Dedifferentiated amniotic fluid mesenchymal stem cell (primary cell): ENCODE measurements at regions not wholly inside any gene's neighbourhood (a gene's known extent, or its start where the extent isn't known, plus 50 kb on each side); places are given as distances from the start of the nearest gene placed in this dataset.
"Not testable (repeated sequence)": the region's sequence is repeated elsewhere in the genome, so short reads cannot be mapped to it uniquely, and the experiment has no call there.

Source experiments
- DNase-seq: peaks from one replicate; pipeline ENCODE4 v3.0.0-alpha.2; 2016; ENCODE audit errors: extremely low spot score

DNA sequence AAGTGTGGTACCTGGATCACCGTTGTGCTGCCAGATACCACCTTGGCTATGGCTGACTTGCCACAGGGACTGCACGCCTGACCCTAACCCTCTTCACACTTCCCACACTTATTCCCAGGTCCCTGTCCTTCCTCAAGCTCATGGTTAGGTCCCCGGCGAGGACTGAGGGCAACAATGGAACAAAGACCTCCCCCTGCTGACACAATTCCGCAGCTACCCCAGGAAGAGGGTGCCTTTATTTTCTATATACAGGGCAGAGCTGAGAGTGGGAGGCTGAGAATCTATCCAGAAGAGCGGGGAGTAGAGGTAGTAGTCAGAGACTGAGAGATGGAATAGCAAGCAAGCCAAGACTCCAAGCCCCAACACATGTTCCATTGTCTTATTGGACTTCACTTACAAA is 118.1 kb upstream of the SEM1 start:
- DNase-seq = no peak

- DNase-seq = not testable (repeated sequence)
These were observed 119.5 kb upstream of the SEM1 start for GRCh38 chr7:96829121-96829520.

DNA sequence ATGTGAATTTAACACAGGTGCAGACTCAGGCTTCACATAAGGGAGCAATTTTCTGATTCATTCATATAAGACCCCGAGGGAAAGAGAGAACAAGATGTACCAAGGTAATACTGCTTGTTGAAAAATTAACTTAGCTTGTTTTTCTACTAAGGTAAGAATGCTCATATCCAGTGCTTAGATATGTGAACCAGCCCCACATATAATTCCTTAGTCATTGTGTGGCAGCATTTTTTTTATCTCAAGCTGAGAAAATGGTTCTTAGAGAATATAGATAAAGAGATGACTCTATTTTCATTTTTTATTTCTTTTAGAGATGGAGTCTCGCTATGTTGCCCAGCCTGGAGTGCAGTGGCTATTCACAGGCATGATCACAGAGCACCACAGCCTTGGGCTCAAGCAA is 121.8 kb upstream of the SEM1 start:
- no peak for DNase-seq

GRCh38 chr7:96832092-96832662 is 122.5 kb upstream of the SEM1 start:
- no peak for DNase-seq

DNA sequence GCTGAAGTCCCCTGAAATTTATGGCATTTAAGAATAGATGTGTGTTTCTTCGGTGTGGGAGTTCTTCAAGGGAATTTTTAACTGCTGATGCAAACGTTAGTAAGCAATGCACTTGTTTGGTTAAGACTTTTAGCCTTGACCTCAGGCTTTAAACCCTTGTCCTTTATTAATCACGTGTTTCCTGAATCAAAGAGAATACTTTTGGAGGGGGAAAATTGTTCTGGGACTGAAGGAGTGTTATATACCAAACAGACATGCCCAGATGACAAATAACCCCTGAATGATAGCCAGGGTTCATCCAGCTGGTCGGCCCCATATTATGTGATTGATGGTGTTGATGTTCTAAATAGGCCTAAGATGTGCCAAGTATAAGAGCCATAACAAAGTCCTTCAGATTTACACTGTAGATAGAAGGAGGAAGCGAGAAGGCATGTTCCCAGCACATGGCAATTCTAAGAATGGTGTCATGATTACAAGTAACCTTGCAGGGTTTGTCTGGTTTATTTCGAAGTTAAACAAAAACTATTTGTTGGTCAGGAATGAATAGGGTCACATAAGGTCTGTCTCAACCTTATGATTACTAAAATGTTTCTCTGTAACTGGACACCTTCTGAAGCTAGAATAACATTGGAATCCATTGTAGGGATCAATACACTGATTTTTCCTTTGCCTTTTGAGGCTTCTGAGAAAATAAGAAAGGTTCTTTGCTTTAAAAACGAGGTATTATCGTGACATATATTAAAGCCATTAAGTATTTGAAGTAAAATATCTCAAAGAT is 124.2 kb upstream of the SEM1 start:
- DNase-seq = peak; percentile 59

DNA sequence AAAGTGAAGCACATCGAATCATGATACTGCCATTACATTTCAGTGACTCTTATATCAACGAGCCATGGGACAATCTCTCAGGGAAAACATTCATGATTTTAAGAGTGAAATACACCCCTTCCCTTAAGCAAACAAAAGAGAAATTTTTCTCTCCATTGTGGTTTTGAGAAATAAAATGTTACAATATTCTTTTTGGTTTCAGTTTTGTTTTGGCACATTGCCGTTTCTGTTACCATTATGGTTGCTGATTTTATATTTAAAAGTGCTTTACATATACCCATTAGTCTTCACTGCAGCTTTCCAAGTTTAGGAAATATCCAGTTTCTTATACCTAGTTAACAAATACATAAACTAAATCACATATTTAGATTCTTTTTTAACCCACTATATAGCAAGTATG is 126.8 kb upstream of the SEM1 start:
- DNase-seq = no peak

- no peak for DNase-seq
These were observed 127.9 kb upstream of the SEM1 start for GRCh38 chr7:96837593-96837992.

- DNase-seq = no peak
These were observed 128.8 kb upstream of the SEM1 start for GRCh38 chr7:96838481-96838880.

DNA sequence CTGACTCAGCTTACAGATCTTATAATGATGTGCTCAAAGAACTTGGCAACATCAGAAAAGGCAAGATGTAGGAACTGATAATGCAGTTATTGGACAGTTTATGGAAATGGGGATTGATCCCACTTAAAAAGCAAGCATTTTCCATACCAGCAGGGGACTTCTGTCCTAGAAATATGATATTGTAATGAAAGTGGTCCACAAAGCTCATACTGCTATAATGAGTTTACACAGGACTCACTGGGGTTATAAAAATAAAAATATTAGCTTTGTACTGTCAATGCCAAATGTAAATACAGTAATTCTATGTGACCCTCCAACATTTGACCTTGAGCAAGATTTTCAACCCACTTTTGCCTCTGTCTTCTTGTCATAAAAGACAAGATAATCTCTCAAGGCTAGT is 145.5 kb upstream of the SEM1 start:
- no peak for DNase-seq

DNA sequence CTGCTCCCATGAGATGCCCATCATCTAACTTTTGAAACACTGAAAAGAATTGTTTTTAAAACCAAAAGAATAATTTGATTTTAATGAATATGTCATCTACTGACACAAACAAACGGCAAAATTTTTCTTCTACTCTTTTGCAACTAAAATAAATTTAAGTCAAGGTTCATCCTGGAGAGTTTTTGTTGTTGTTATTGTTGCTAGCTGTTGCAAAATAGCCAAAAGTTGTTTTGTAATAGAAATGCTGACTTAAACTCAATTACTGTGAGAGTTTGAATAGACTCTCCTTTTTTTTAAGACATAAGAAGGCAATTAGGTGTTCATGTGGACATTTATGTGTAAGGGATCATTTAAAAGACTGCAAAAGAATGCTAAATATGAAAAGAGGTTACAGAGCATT is 146.0 kb upstream of the SEM1 start:
- DNase-seq = no peak

- no peak for DNase-seq
These were observed 135.8 kb upstream of the DLX6 start for GRCh38 chr7:96869538-96869937.

GRCh38 chr7:96870185-96870584 is 135.2 kb upstream of the DLX6 start:
- no peak for DNase-seq

GRCh38 chr7:96870934-96871333 is 134.4 kb upstream of the DLX6 start:
- no peak for DNase-seq

DNA sequence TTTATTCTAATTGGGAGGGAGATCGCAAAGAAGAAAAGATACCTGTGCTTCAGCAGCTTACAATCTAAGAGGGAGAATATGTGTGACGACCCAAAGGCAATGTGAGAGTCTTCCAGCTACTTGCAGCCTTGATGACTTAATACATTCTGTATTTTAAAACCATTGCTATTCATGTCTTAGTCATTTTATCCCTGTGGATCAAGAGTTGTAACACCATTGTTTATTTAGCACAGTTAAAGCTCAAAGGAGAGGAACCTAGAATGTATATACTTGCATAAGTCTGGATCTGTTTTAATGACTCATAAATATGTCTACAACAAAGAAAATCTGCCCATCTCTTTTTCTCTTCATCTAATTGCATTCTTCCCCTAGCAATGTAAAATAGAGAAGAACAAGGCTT is 117.9 kb upstream of the DLX6 start:
- no peak for DNase-seq

DNA sequence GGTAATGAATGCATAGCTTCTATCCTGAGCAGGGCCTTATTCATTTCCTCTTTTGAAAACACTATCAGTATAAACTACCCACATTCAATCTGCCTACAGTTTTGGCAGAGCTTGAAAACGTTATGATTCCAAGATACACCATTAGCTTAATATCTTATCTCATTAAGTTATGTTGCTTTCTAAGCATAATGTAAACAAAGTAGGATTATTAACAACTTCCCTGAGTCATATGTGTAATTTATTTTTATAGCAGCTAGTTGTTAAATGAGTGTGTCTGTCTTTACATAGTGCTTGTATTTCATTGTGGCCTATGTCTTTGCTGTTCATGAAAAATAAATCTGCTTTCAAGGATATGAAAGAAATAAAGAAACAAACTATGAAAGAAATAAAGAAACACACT is 106.2 kb upstream of the DLX6 start:
- no peak for DNase-seq

DNA sequence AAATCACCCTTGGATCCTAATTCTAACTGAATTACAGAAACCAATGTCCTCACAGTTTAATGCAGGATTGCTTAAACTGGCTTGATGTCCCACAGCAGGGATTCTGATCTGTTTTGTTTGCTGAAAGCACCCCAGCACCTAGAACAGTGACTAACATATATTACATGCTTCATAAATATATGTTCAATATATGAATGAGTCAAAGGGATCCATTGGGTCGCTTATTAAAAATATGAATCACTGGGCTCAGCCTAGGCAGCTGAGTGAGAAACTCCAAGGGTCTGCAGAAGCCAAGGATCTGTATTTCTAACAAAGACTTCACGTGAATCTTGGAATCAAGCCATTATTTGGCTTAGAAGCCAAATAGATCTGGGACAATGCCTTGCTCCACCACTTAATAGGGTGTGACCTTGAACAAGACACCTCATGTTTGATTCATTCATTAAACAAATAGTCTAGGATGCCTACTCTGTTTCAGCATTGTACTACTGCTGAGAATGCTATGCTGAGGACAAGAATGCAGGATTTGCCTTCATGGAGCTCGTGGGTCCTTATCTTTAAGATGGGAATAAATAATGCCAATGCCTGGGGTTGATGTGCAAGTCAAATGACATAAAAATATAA is 103.4 kb upstream of the DLX6 start:
- no peak for DNase-seq

DNA sequence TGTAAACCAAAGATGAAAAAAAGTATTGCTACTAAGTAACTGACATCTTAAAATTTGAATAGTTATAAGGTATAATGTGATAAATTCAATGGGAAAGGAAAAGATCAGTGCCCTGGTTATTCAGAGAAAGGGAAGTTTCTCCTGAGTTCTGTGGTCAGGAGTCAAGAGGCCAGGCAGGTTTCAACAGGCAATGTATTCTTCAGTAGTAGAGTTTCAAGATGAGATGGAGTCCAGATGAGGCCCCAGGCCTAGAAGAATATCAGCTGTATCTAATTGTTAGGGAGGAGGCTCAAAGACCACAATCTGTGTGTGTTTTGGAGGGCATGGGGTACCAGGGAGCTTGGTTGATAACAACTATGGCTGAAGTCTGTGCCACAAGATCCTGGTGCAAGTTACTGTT is 101.4 kb upstream of the DLX6 start:
- no peak for DNase-seq

DNA sequence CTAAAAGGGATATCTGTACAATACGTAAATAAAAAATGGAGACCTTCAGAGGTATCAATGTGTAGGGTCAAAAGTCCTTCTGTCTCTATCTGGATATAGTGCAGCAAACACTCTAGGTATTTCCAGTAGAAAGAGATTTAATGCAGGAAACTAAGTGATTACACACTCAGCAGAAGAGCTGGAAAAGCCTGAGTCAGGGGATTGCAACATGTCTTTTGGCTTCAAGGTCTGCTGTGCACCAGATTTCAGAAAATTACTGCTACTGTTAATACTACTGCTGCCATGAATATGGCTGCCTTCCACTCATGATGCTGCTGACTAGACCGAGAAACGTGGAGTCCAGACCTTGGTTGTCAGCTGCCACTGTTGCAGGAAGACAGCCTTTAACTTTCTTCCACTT is 94.9 kb upstream of the DLX6 start:
- no peak for DNase-seq

DNA sequence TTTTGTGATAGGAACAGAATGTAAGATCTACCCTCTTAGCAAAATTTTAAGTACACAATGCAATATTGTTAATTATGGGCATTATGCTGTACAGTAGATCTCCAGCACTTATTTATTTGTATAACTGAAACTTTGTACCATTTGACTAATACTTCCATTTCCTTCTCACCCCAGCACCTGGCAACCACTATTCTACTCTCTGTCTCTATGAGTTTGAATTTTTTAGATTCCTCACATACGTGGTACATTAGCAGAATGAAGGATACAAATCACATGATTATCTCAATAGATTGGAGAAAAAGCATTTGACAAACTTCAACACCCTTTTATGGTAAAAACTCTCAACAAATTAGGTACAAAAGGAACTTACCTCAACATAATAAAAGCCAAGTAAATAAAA is 90.3 kb upstream of the DLX6 start:
- no peak for DNase-seq

DNA sequence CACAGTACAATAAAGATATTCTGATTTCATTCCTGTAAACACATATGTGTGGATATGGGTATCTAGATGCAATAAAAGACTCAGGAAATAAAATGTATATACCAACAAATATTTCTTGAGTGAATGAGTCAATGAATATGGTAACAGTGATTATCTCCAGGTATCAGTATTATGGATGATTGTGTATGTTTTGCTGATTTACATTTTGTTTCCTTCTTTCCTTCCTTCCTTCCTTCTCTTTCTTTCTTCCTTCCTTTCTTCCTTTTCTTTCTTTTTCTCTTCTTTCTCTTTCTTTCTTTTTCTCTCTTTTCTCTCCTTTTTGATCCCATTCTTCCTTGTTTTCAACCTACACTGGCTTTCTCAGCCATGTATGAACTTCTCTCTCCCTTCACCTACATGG is 85.3 kb upstream of the DLX6 start:
- no peak for DNase-seq

- DNase-seq = no peak
These were observed 84.6 kb upstream of the DLX6 start for GRCh38 chr7:96920713-96921112.

DNA sequence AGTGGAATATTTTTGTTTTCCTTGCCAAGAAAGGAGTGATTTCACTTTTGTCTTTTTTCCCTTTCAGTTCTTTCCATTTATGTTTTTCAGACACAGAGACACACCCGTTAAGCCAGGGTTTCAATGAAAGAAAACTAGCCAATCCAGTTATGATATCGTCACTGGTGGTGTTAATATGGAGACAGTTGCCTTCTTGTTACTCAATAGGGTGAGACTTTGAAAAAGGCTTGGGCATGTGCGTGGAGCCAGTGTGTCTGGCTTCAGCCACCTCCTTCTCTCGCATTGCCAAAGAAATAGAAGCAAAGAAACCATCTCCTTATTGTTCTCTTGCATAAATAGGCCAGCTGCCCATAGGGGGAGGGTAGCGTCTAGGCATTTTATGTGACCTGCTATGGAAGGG is 84.1 kb upstream of the DLX6 start:
- no peak for DNase-seq

- no peak for DNase-seq
These were observed 83.6 kb upstream of the DLX6 start for GRCh38 chr7:96921771-96922170.
